IPS DF 6.9 (cell line): ENCODE measurements at regions not wholly inside any gene's neighbourhood (a gene's known extent, or its start where the extent isn't known, plus 50 kb on each side); places are given as distances from the start of the nearest gene placed in this dataset.

Source experiments
- DNase-seq: peaks from one replicate; pipeline ENCODE4 v3.0.0-alpha.2; 2013; ENCODE audit warnings: low read depth, low spot score
- H3K27ac ChIP-seq: one replicate; pipeline ENCODE4 v1.5.1; 2013; ENCODE audit warnings: low read length, control low read depth
- H3K27me3 ChIP-seq: 2 replicates; pipeline ENCODE4 v1.6.1; 2013; ENCODE audit warnings: mild to moderate bottlenecking, low read length; ENCODE audit not compliant: control insufficient read depth, insufficient read depth
- H3K36me3 ChIP-seq: 2 replicates; pipeline ENCODE4 v1.6.1; 2013; ENCODE audit warnings: low read length; ENCODE audit not compliant: control insufficient read depth, insufficient read depth
- H3K4me1 ChIP-seq: 2 replicates; pipeline ENCODE4 v1.6.1; 2013; ENCODE audit warnings: low read length; ENCODE audit not compliant: control insufficient read depth, insufficient read depth
- H3K4me3 ChIP-seq: 2 replicates; pipeline ENCODE4 v1.5.1; 2013; ENCODE audit warnings: mild to moderate bottlenecking, low read length
- H3K9me3 ChIP-seq: 2 replicates; pipeline ENCODE4 v1.6.1; 2013; ENCODE audit warnings: low read length, inconsistent platforms; ENCODE audit not compliant: control insufficient read depth, insufficient read depth
- WGBS: extraction: QIAGEN DNeasy Blood & Tissue Kit; methylation state at CpG from one replicate; pipeline ENCODE4 v1.1.7; 2013; ENCODE audit warnings: mixed read lengths, missing lambda C conversion rate; ENCODE audit not compliant: insufficient read length, insufficient coverage; 5-methylcytosine and 5-hydroxymethylcytosine counted together

DNA sequence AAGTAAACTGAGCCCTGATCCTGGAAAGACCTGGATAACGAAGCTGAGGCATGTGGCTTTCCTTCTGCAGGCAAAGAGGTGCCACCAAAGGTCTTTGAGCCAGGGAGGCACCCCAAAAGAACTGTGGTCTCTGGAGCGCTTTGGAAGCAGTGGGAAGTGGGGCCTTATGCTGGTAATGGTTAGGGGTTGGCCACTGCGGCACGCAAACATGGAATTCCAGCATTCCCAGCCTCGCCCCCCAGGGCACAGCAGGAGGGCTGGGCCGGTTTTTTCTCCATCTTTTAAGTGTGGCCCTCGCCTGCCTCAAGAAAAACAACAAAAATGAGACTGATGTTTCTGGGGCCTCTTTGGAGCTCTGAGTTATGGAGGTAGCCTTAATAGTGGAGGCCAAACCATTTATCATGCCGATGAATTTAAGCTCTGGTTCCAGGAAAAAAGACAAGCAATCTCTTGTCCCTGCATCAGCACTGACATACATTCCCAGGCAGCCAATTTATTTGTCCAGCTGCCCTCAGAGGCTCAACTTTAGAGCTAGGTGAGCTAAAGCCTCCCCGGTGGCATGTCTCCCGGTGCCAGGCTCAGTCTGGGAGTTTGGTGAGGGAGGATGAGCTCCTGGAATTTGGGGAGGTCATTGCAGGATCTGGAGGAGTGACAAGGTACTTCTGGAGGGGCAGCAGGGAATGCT, 109.0 kb downstream of the TLE3 start:
- DNase-seq = no peak
- no peaks in the 10 kb centered on the region for H3K27me3 ChIP-seq
- WGBS = no CpG with 5 or more reads among the region's 10 CpGs
- no peaks in the 10 kb centered on the region for H3K9me3 ChIP-seq
- H3K4me1 ChIP-seq = peaks cover 2% of the 10 kb centered on the region
- no peaks in the 10 kb centered on the region for H3K36me3 ChIP-seq
- no peak overlapping the region for H3K4me3 ChIP-seq
- no peak overlapping the region for H3K27ac ChIP-seq

DNA sequence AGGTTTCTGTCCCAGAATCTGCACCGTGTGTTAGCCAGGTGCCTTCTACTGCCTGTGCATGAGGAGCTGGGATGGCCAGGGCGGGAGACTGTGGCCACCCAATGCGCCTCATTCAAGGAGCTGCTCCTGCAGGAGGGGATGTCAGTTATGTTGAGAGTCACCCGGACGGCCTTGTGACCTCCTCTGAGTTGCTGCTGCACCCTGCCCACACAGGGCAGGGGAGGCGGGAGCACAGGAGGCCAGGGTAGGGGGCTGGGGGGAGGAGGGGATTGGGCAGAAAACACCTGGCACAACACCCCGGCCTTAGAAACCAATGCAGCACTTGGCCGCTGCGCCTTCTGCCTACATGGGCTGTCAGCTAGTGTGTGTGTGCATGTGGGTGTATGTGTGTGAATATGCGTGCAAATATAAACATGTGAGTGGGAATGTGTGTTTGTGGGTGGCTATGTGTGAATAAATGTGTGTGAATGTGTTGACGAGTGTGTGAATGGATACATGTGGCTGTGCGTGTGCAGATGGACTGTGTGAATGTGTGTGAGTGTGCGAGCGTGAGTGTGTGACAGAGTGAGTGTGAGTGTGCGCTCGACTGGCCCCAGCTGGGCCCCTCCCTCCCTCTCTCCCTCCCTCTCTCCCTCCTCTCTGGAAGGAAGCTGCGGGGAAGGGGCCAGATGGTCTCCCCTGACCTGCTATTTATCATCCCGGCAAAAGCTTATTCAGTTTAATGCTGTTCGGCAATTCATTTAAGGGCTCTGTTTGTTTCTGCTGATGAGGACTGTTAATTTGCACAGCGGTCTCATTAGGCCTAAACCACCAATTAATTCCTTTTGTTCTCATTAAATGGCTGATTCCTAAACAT, 106.9 kb downstream of the TLE3 start:
- DNase-seq = no peak
- Histone ChIP-seq H3K27me3 (no peaks in the 10 kb centered on the region), H3K4me3 (no peak overlapping the region), H3K36me3 (no peaks in the 10 kb centered on the region), H3K4me1 (peaks cover 2% of the 10 kb centered on the region), H3K9me3 (no peaks in the 10 kb centered on the region), H3K27ac (no peak overlapping the region)
- 100% methylated on average over 5 of the region's 20 CpGs for WGBS

DNA sequence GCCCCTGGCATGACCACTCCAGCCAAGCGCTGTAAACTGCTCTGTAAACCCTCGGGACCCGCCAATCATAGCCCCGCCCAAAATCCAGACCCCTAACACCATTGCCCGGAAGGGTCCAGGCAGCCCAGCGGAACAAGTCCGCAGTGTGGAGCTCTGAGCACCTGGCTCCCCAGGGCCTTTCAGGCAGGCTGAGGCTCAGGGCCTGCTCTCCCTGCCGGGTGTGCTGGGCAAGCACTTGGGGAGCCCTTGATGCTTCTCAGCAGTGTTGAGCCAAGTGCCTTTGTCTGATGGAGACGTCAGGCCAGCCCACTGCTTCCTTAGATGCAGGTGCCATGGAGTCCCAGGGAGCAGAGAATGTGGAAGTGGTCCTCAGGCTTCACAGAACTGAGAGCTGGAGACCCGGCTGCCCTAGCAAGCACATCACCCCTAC, 106.2 kb downstream of the TLE3 start:
- H3K27me3 ChIP-seq = no peaks in the 10 kb centered on the region
- H3K9me3 ChIP-seq = no peaks in the 10 kb centered on the region
- H3K4me3 ChIP-seq = no peak overlapping the region
- no peak for DNase-seq
- no peak overlapping the region for H3K27ac ChIP-seq
- WGBS = no CpG with 5 or more reads among the region's 10 CpGs
- H3K36me3 ChIP-seq = no peaks in the 10 kb centered on the region
- H3K4me1 ChIP-seq = peaks cover 2% of the 10 kb centered on the region

DNA sequence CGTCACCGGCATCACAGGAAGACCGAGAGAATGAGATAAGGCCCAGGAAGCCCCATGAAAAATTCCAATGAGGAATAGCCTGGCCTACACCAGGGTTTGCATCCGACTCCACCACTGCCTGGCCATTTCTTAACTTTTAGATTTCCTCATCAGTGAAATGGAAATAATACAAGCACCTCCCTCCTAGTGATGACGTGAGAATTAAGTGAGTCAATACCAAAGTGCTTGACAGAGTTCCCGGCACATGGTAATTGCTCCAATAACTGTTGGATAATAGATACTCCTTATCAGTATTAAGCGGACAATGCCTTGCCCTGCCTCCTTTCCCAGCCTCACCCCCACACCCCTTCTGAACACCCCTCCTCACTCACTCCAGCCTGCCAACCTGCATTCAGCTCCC, 105.4 kb downstream of the TLE3 start:
- no CpG with 5 or more reads among the region's 7 CpGs for WGBS
- Histone ChIP-seq H3K27ac (no peak overlapping the region), H3K4me3 (no peak overlapping the region), H3K9me3 (no peaks in the 10 kb centered on the region), H3K4me1 (peaks cover 2% of the 10 kb centered on the region), H3K27me3 (no peaks in the 10 kb centered on the region), H3K36me3 (no peaks in the 10 kb centered on the region)
- DNase-seq = no peak

DNA sequence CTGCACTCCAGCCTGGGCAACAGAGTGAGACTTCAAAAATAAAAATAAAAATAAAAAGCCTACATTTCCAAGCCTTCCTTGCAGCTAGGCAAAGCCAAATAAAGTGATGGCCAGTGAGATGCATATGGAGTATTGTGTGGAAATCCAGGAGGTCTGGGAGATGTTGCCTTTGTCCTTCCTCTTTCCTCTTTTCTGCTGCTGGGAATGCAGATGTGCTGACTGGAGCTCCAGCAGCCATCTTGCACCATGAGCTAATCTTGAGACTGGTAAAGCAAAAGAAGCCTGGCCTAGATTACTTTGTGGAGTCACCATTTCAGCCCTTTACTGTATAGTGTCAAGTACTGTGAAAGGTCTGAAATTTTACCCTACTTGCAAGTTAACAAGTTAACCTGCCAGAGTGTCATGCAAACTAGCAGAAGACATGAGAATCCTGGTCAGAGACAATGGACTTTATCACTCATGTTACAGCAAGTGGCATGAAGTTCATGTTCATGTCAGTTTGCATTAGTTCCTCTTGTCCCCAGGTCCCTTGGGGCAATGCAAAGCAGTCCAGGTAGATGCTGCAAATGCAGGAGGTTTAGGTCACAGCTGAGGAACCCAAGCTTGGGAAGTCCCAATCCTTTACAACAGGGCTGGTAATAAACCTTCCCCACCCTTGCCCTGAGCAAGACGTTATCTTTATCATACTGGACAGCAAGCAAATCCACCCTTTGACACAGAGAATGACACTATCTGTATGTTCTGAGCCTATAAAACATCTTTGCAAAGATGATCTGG, 103.1 kb downstream of the TLE3 start:
- no peak for DNase-seq
- H3K27me3 ChIP-seq = no peaks in the 10 kb centered on the region
- H3K36me3 ChIP-seq = no peaks in the 10 kb centered on the region
- H3K4me3 ChIP-seq = no peak overlapping the region
- no peak overlapping the region for H3K27ac ChIP-seq
- no peaks in the 10 kb centered on the region for H3K9me3 ChIP-seq
- WGBS = no CpG with 5 or more reads among the region's 1 CpG
- H3K4me1 ChIP-seq = peaks cover 2% of the 10 kb centered on the region

DNA sequence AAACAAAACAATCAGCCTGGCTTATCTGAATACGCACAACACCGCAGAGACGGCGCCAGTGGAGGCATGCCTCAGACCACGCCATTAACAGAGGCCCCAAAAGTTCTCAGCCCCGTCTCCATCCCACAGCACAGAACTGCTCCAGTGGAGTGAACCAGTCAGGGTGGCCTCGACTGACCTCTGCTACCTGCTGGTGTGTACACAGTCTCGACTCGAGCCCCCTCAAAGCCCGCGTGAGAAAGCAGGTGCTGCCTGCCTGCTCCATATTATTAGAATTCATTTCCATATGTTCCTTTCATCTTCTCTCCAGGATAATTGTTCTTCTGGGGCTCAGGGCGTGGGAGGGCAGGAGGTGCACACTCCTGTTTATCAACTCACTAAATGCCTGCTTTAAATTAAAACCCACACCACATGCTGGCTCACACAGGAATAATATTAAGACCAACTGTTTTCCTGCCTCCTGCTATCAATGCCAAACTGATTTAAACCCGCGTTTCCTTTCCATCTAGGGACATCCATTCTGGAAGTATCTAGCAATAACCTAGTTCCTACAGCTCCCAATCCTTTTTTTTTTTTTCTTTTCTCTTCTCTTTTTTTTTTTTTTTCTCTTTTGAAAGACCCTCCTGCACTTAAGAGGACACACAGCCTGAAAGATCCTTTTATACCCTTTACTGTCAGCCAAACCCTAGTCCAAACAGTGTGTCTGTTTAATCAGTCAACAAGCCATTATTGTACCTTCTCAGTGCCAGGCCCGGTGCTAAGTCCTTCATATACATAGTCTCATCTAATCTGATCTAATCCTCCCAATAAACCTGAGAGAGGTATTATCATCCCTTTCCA, 101.2 kb downstream of the TLE3 start:
- Histone ChIP-seq H3K36me3 (no peaks in the 10 kb centered on the region), H3K27me3 (no peaks in the 10 kb centered on the region), H3K9me3 (no peaks in the 10 kb centered on the region), H3K27ac (no peak overlapping the region), H3K4me1 (peaks cover 1% of the 10 kb centered on the region), H3K4me3 (no peak overlapping the region)
- no peak for DNase-seq
- no CpG with 5 or more reads among the region's 15 CpGs for WGBS

DNA sequence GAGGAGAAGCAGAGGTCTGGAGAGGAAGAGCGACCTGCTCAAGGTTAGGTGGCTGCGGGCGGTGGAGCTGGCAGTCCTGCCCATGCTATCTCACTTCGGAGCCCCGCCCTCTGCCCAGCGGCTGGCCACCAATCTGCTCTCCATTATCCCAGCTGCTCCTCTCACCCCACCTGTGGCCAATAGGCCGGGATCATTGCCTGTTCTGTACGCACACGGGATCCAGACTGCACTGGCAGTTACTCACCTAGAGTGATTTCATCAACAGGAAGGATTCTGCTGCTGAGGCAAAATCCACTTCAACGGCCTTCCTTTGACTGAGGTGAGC, 100.6 kb downstream of the TLE3 start:
- H3K27me3 ChIP-seq = no peaks in the 10 kb centered on the region
- DNase-seq = no peak
- no CpG with 5 or more reads among the region's 10 CpGs for WGBS
- H3K4me3 ChIP-seq = no peak overlapping the region
- no peaks in the 10 kb centered on the region for H3K36me3 ChIP-seq
- no peak overlapping the region for H3K27ac ChIP-seq
- H3K4me1 ChIP-seq = no peaks in the 10 kb centered on the region; the same call in 1 of the 2 replicates
- H3K9me3 ChIP-seq = no peaks in the 10 kb centered on the region
